Retinal pigment epithelial cell (primary cell): ENCODE measurements at regions not wholly inside any gene's neighbourhood (a gene's known extent, or its start where the extent isn't known, plus 50 kb on each side); places are given as distances from the start of the nearest gene placed in this dataset.

Experiments
- DNase-seq: peaks from one replicate; pipeline ENCODE4 v3.0.0-alpha.2; 2010; ENCODE audit warnings: low read depth
- H3K4me3 ChIP-seq: 2 replicates; pipeline ENCODE4 v1.5.1; 2011; ENCODE audit warnings: mild to moderate bottlenecking, low read length, control low read depth, moderate library complexity
- CTCF ChIP-seq: conservative IDR thresholded peaks from 2 replicates; pipeline ENCODE4 v1.5.1; 2011; ENCODE audit warnings: low read depth, low read length, control low read depth, inconsistent platforms

DNA sequence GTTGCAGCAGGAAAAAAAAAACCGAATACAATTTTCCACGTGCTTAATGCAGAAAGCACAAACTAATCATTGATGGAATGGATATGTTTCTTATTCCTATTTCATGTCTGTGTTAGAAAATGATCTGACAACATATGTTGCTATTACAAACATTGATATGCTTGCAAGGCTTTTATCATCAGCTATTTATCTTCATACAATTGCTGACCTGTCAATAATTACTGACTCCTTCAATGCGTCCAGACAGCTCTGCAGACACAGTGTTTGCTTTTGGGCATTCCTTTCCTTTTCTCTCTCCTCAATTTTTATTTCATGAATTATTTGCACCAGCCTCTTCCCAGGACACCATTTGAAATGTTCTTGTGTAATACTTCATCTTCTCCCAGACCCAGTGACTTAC lies 246.2 kb downstream of the SEC23IP start:
- DNase-seq = no peak
- H3K4me3 ChIP-seq = no peak overlapping the region
- no peak for TF ChIP-seq CTCF

GRCh38 chr10:120145107-120145506 lies 252.6 kb downstream of the SEC23IP start:
- no peak for DNase-seq
- no peak overlapping the region for H3K4me3 ChIP-seq
- TF ChIP-seq CTCF = no peak

DNA sequence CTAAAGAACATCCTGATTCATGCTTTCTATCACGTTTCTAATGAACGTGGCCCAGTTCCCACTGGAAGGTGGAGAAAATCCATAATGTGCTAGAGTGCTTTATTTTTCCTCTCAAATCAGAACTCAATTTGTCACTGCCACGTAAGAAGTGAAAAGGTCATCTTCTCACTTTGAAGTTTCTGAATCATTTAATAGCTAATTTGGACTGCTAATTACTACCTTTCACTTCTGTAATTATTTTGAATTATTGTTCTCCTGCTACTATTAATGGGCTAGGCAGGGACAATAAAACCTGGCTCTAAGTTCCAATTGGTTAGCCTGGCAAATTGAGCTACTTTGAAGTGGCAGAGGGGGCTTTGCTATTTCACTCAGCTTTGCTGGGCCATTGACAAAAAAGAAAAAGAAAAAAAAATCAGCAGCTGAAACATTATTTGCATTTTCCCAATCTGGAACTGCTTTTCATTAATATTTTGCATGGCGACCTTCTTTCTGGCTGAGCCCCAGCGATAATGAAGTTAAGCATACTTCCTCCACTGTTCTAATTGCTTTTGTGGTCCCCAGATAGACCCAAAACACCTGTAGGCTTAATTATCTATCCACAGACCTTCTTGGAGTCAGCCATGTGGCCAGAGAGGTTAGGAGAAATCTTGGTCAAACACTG lies 264.2 kb downstream of the SEC23IP start:
- no peak overlapping the region for H3K4me3 ChIP-seq
- no peak for DNase-seq
- no peak for TF ChIP-seq CTCF

- H3K4me3 ChIP-seq = no peak overlapping the region
- TF ChIP-seq CTCF = no peak
- no peak for DNase-seq
These were observed 268.6 kb downstream of the SEC23IP start for GRCh38 chr10:120161111-120161510.

GRCh38 chr10:120162471-120162870 lies 269.9 kb downstream of the SEC23IP start:
- H3K4me3 ChIP-seq = no peak overlapping the region
- no peak for DNase-seq
- no peak for TF ChIP-seq CTCF

GRCh38 chr10:120172356-120172755 lies 279.8 kb downstream of the SEC23IP start:
- peak; percentile 81 for DNase-seq
- TF ChIP-seq CTCF = no peak
- H3K4me3 ChIP-seq = no peak overlapping the region

DNA sequence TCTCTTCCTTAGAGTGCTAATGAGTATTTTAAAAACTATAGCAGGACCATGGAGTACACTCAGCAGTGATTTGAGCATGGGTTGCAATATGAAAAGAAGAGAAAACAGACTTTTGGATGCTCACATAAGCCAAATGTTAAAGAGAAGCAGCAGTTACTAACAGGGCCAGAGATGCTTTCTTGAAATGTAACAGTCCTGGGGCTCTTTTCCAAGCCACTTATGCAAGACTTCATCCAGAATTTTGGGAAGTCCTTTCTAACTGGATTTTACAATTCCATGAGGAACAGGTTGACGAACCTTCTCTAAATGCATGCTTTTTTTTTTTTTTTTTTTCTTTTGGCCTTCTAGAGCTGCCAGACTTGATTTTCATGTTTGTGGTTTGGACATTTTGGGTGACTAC lies 282.0 kb downstream of the SEC23IP start:
- no peak for TF ChIP-seq CTCF
- no peak overlapping the region for H3K4me3 ChIP-seq
- DNase-seq = no peak
